ENCODE measurements at regions not wholly inside any gene's neighbourhood (a gene's known extent, or its start where the extent isn't known, plus 50 kb on each side); places are given as distances from the start of the nearest gene placed in this dataset.

DNA sequence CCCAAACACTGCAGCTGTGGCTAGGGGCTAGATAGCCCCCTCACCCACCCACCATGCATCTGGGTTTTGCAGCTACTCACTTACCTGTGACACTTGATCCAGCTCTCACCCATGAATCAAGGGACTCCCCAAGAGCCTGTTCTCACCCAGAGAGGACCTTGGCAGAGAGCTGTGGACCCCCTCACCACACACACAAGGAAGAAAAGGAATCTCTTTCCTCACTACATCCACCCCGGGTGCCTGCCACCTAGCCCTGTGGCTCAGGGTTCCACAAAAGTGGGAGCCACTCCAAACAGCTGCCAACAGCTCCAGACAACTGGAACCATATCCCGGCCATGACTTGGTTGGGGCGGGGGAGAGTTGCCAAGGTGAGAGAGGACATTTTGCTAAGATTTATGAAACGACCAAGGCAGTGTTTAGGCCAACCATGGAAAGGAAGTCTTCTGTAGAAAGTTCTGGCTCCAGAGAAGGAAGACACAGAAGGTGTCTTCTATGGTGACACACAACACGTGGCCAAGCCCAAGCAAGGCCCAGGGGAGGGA lies 522.1 kb upstream of the RAB6C start:
- Histone ChIP-seq H3K4me1 (ENCODE audit: insufficient read depth, low read length) (no peaks in the 10 kb centered on the region), H3K9me3 (ENCODE audit: low read length) (no peaks in the 10 kb centered on the region), H3K36me3 (ENCODE audit: insufficient read depth, low read length) (no peaks in the 10 kb centered on the region), H3K4me3 (ENCODE audit: low read depth in 1 of 2, low read length in 2 of 2) (no peak overlapping the region), H3K27me3 (ENCODE audit: control insufficient read depth in 1 of 2, insufficient read depth in 2 of 2, low read length in 2 of 2) (no peaks in the 10 kb centered on the region), H3K9ac (ENCODE audit: low read length) (no peak overlapping the region), H3K27ac (ENCODE audit: low read depth, low read length) (no peak overlapping the region)

GRCh38 chr2:129458006-129458405 lies 521.5 kb upstream of the RAB6C start:
- no peak overlapping the region for H3K9ac ChIP-seq (ENCODE audit: low read length)
- H3K36me3 ChIP-seq (ENCODE audit: insufficient read depth, low read length) = no peaks in the 10 kb centered on the region
- no peaks in the 10 kb centered on the region for H3K9me3 ChIP-seq (ENCODE audit: low read length)
- no peak overlapping the region for H3K27ac ChIP-seq (ENCODE audit: low read depth, low read length)
- H3K4me3 ChIP-seq (ENCODE audit: low read depth in 1 of 2, low read length in 2 of 2) = no peak overlapping the region
- H3K27me3 ChIP-seq (ENCODE audit: control insufficient read depth in 1 of 2, insufficient read depth in 2 of 2, low read length in 2 of 2) = no peaks in the 10 kb centered on the region
- no peaks in the 10 kb centered on the region for H3K4me1 ChIP-seq (ENCODE audit: insufficient read depth, low read length)

DNA sequence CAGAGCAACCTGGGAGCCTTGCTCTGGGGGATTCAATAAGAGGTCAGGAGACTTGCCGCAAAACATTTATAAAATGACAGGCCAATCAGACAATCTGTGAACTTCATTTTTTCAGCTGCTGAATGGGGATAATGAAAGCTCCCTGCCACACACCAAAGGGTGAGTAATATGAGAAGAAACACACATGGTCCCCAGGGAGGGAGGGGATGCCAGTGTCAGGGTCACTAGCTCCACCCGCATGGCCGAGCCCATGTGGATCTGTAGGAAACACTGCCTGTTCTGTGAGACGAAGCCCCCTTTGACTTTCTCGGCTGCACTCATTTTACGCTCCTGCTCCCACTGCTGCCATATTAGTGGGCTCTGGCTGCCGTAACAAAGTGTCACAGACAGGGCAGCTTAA lies 521.0 kb upstream of the RAB6C start:
- H3K9me3 ChIP-seq (ENCODE audit: low read length) = no peaks in the 10 kb centered on the region
- H3K9ac ChIP-seq (ENCODE audit: low read length) = no peak overlapping the region
- H3K4me1 ChIP-seq (ENCODE audit: insufficient read depth, low read length) = no peaks in the 10 kb centered on the region
- no peaks in the 10 kb centered on the region for H3K27me3 ChIP-seq (ENCODE audit: control insufficient read depth in 1 of 2, insufficient read depth in 2 of 2, low read length in 2 of 2)
- no peaks in the 10 kb centered on the region for H3K36me3 ChIP-seq (ENCODE audit: insufficient read depth, low read length)
- H3K27ac ChIP-seq (ENCODE audit: low read depth, low read length) = no peak overlapping the region
- H3K4me3 ChIP-seq (ENCODE audit: low read depth in 1 of 2, low read length in 2 of 2) = no peak overlapping the region

- H3K4me1 ChIP-seq (ENCODE audit: insufficient read depth, low read length) = no peaks in the 10 kb centered on the region
- H3K36me3 ChIP-seq (ENCODE audit: insufficient read depth, low read length) = no peaks in the 10 kb centered on the region
- H3K27ac ChIP-seq (ENCODE audit: low read depth, low read length) = no peak overlapping the region
- H3K27me3 ChIP-seq (ENCODE audit: control insufficient read depth in 1 of 2, insufficient read depth in 2 of 2, low read length in 2 of 2) = no peaks in the 10 kb centered on the region
- H3K9me3 ChIP-seq (ENCODE audit: low read length) = no peaks in the 10 kb centered on the region
- H3K9ac ChIP-seq (ENCODE audit: low read length) = no peak overlapping the region
- no peak overlapping the region for H3K4me3 ChIP-seq (ENCODE audit: low read depth in 1 of 2, low read length in 2 of 2)
Measured at GRCh38 chr2:129459200-129459876, 520.1 kb upstream of the RAB6C start.

GRCh38 chr2:129459881-129460280 lies 519.6 kb upstream of the RAB6C start:
- H3K9ac ChIP-seq (ENCODE audit: low read length) = no peak overlapping the region
- no peaks in the 10 kb centered on the region for H3K4me1 ChIP-seq (ENCODE audit: insufficient read depth, low read length)

GRCh38 chr2:129460299-129461198 lies 518.9 kb upstream of the RAB6C start:
- Histone ChIP-seq H3K27ac (ENCODE audit: low read depth, low read length) (no peak overlapping the region), H3K36me3 (ENCODE audit: insufficient read depth, low read length) (no peaks in the 10 kb centered on the region), H3K9me3 (ENCODE audit: low read length) (no peaks in the 10 kb centered on the region), H3K27me3 (ENCODE audit: control insufficient read depth in 1 of 2, insufficient read depth in 2 of 2, low read length in 2 of 2) (no peaks in the 10 kb centered on the region), H3K4me3 (ENCODE audit: low read depth in 1 of 2, low read length in 2 of 2) (no peak overlapping the region), H3K4me1 (ENCODE audit: insufficient read depth, low read length) (no peaks in the 10 kb centered on the region), H3K9ac (ENCODE audit: low read length) (no peak overlapping the region)

More at GRCh38 chr2:129459881-129460280, 519.6 kb upstream of the RAB6C start:
- Histone ChIP-seq H3K4me3 (ENCODE audit: low read depth in 1 of 2, low read length in 2 of 2) (no peak overlapping the region), H3K36me3 (ENCODE audit: insufficient read depth, low read length) (no peaks in the 10 kb centered on the region), H3K27me3 (ENCODE audit: control insufficient read depth in 1 of 2, insufficient read depth in 2 of 2, low read length in 2 of 2) (no peaks in the 10 kb centered on the region), H3K27ac (ENCODE audit: low read depth, low read length) (no peak overlapping the region), H3K9me3 (ENCODE audit: low read length) (no peaks in the 10 kb centered on the region)

DNA sequence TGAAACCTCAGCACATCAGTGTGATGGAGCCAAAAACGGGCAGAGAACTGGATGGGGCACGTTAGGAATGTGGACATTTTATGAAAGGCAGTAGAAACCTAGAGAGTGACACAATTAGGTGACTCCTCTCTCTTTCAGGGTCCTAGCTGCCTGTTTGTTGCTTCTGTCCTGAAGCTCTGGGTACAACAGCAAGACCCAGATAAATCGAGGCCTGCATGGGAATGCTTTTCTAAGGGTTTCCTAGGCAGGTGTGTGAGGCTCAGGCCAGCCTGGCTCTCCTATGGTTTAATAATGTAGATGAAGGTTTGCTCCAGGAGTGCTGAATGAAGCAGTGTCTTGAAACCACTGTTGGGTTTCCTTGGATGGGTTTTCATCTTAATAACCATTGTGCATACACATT lies 517.1 kb upstream of the RAB6C start:
- no peaks in the 10 kb centered on the region for H3K4me1 ChIP-seq (ENCODE audit: insufficient read depth, low read length)
- no peak overlapping the region for H3K27ac ChIP-seq (ENCODE audit: low read depth, low read length)
- no peaks in the 10 kb centered on the region for H3K27me3 ChIP-seq (ENCODE audit: control insufficient read depth in 1 of 2, insufficient read depth in 2 of 2, low read length in 2 of 2)
- H3K9ac ChIP-seq (ENCODE audit: low read length) = no peak overlapping the region
- no peak overlapping the region for H3K4me3 ChIP-seq (ENCODE audit: low read depth in 1 of 2, low read length in 2 of 2)
- H3K9me3 ChIP-seq (ENCODE audit: low read length) = no peaks in the 10 kb centered on the region
- H3K36me3 ChIP-seq (ENCODE audit: insufficient read depth, low read length) = no peaks in the 10 kb centered on the region

DNA sequence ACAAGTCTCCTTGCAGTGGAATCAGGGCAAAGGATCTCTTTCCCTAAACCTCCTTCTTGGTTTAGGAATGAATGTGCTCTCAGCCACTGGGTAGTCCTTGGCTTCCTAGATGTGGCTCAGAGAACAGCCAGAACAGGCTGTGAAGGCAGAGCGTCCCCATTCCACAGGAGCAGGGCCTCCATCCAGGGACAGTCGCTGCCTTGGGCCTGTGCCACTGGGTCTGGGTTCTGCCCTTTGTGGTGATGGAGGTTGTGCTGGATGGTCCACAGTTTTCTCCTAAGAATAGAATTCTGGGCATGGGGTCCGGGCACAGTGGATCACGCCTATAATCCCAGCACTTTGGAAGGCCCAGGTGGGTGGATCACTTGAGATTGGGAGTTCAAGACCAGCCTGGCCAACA lies 516.5 kb upstream of the RAB6C start:
- Histone ChIP-seq H3K4me3 (ENCODE audit: low read depth in 1 of 2, low read length in 2 of 2) (no peak overlapping the region), H3K27me3 (ENCODE audit: control insufficient read depth in 1 of 2, insufficient read depth in 2 of 2, low read length in 2 of 2) (no peaks in the 10 kb centered on the region), H3K4me1 (ENCODE audit: insufficient read depth, low read length) (no peaks in the 10 kb centered on the region), H3K9me3 (ENCODE audit: low read length) (no peaks in the 10 kb centered on the region), H3K36me3 (ENCODE audit: insufficient read depth, low read length) (no peaks in the 10 kb centered on the region), H3K9ac (ENCODE audit: low read length) (no peak overlapping the region), H3K27ac (ENCODE audit: low read depth, low read length) (no peak overlapping the region)

DNA sequence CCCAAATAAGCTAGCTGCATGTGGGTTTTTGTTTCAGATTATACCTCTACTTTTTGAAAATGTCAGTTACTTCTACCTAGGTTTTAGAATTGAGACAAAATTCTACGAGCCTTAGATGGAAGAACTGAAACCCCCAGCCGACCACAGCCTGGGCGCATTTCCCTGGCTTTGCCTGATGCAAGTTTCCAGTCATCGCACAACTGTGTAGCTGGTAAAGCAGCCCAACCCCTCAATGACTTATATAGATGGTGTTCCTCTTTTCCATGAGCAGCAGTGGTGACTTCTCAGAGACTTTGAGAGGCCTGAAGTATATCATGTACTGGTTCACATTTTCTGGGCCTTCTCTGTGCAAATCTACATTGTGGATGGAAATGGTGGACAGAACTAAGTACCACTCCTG lies 515.4 kb upstream of the RAB6C start:
- Histone ChIP-seq H3K4me1 (ENCODE audit: insufficient read depth, low read length) (no peaks in the 10 kb centered on the region), H3K9me3 (ENCODE audit: low read length) (no peaks in the 10 kb centered on the region), H3K9ac (ENCODE audit: low read length) (no peak overlapping the region), H3K4me3 (ENCODE audit: low read depth in 1 of 2, low read length in 2 of 2) (no peak overlapping the region), H3K27me3 (ENCODE audit: control insufficient read depth in 1 of 2, insufficient read depth in 2 of 2, low read length in 2 of 2) (no peaks in the 10 kb centered on the region), H3K36me3 (ENCODE audit: insufficient read depth, low read length) (no peaks in the 10 kb centered on the region), H3K27ac (ENCODE audit: low read depth, low read length) (no peak overlapping the region)

DNA sequence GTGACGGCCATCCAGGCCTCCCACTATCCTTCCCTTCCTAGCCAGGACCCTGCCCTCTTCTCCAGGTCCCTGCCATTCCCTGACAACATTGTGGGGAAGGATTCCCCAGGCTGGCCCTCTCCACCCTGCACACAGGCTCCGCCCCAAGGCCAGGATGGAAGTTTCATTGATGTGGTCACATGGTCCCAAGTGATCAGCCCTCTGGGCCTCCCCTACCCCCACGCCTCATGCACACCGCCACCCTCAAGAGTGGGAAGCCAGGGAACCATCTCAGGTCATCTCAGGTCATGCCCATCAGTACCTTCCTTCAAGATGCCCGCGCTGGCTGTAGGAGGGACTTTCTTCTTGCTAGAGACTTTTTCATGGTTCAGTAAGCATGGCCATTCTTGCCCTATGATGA lies 514.8 kb upstream of the RAB6C start:
- no peaks in the 10 kb centered on the region for H3K27me3 ChIP-seq (ENCODE audit: control insufficient read depth in 1 of 2, insufficient read depth in 2 of 2, low read length in 2 of 2)
- no peak overlapping the region for H3K27ac ChIP-seq (ENCODE audit: low read depth, low read length)
- H3K4me1 ChIP-seq (ENCODE audit: insufficient read depth, low read length) = no peaks in the 10 kb centered on the region
- H3K9me3 ChIP-seq (ENCODE audit: low read length) = no peaks in the 10 kb centered on the region
- H3K36me3 ChIP-seq (ENCODE audit: insufficient read depth, low read length) = no peaks in the 10 kb centered on the region
- no peak overlapping the region for H3K4me3 ChIP-seq (ENCODE audit: low read depth in 1 of 2, low read length in 2 of 2)
- no peak overlapping the region for H3K9ac ChIP-seq (ENCODE audit: low read length)

- Histone ChIP-seq H3K9ac (ENCODE audit: low read length) (no peak overlapping the region), H3K27ac (ENCODE audit: low read depth, low read length) (no peak overlapping the region), H3K27me3 (ENCODE audit: control insufficient read depth in 1 of 2, insufficient read depth in 2 of 2, low read length in 2 of 2) (no peaks in the 10 kb centered on the region), H3K4me3 (ENCODE audit: low read depth in 1 of 2, low read length in 2 of 2) (no peak overlapping the region), H3K4me1 (ENCODE audit: insufficient read depth, low read length) (no peaks in the 10 kb centered on the region), H3K9me3 (ENCODE audit: low read length) (no peaks in the 10 kb centered on the region), H3K36me3 (ENCODE audit: insufficient read depth, low read length) (no peaks in the 10 kb centered on the region)
Measured at GRCh38 chr2:129465045-129465444, 514.4 kb upstream of the RAB6C start.

Measured in muscle layer of colon (tissue), 2 donors.